ENCODE measurements at regions not wholly inside any gene's neighbourhood (a gene's known extent, or its start where the extent isn't known, plus 50 kb on each side); places are given as distances from the start of the nearest gene placed in this dataset.

GRCh38 chr13:108360139-108360538 is 90.6 kb downstream of the TNFSF13B start:
- POLR2A ChIA-PET: no interaction called here
- DNase-seq: no peak

GRCh38 chr13:108361769-108362168 is 92.3 kb downstream of the TNFSF13B start:
- Mint-ChIP-seq H3K36me3 (no peaks in the 10 kb centered on the region), H3K4me1 (peaks cover 0 to 9% (median 0%) of the 10 kb centered on the region in 7 donors), H3K27me3 (peaks cover 0 to 15% (median 7%) of the 10 kb centered on the region in 5 donors), H3K4me3 (no peak overlapping the region), H3K27ac (no peak overlapping the region), H3K9me3 (no peaks in the 10 kb centered on the region)
- Histone ChIP-seq H3K4me3 (ENCODE audit: low read length) (no peak overlapping the region), H3K36me3 (ENCODE audit: control insufficient read depth in 2 of 3, insufficient read depth in 3 of 3, low read length in 3 of 3) (no peaks in the 10 kb centered on the region), H3K4me1 (ENCODE audit: control insufficient read depth in 2 of 2, insufficient read depth in 2 of 2, low read length in 2 of 2) (no peaks in the 10 kb centered on the region), H3K27me3 (ENCODE audit: control insufficient read depth in 2 of 2, insufficient read depth in 2 of 2, low read length in 2 of 2) (no peaks in the 10 kb centered on the region), H3K9me3 (ENCODE audit: control insufficient read depth in 2 of 3, low read length in 3 of 3) (no peaks in the 10 kb centered on the region), H3K27ac (ENCODE audit: low read depth, low read length) (no peak overlapping the region)
- ATAC-seq (no peak), DNase-seq (no peak)
- ChIA-PET POLR2A (interaction anchor here (0.6 kb wide), 1 partner anchor 13 kb away, joined by 3 read pairs; no protein-coding TSS in a partner anchor), CTCF (no interaction called here)
- intact Hi-C loops (cut with micrococcal nuclease): no loop called here

More at GRCh38 chr13:108360139-108360538, 90.6 kb downstream of the TNFSF13B start:
- Mint-ChIP-seq H3K27me3 (peaks cover 0 to 20% (median 8%) of the 10 kb centered on the region in 5 donors), H3K36me3 (no peaks in the 10 kb centered on the region), H3K9me3 (no peaks in the 10 kb centered on the region), H3K4me1 (peaks cover 0 to 8% (median 0%) of the 10 kb centered on the region in 7 donors), H3K27ac (no peak overlapping the region), H3K4me3 (no peak overlapping the region)
- no peak overlapping the region for H3K27ac ChIP-seq (ENCODE audit: low read depth, low read length)
- CTCF ChIA-PET: no interaction called here
- no peaks in the 10 kb centered on the region for H3K4me1 ChIP-seq (ENCODE audit: control insufficient read depth in 2 of 2, insufficient read depth in 2 of 2, low read length in 2 of 2)
- no peaks in the 10 kb centered on the region for H3K9me3 ChIP-seq (ENCODE audit: control insufficient read depth in 2 of 3, low read length in 3 of 3)
- H3K4me3 ChIP-seq (ENCODE audit: low read length): no peak overlapping the region
- H3K36me3 ChIP-seq (ENCODE audit: control insufficient read depth in 2 of 3, insufficient read depth in 3 of 3, low read length in 3 of 3): no peaks in the 10 kb centered on the region
- ATAC-seq: no peak
- intact Hi-C loops (cut with micrococcal nuclease): no loop called here
- H3K27me3 ChIP-seq (ENCODE audit: control insufficient read depth in 2 of 2, insufficient read depth in 2 of 2, low read length in 2 of 2): no peaks in the 10 kb centered on the region

- ChIA-PET POLR2A (interaction anchor here (0.6 kb wide), 1 partner anchor 397 kb away, joined by 3 read pairs; no protein-coding TSS in a partner anchor), CTCF (interaction anchor here (1.3 kb wide), 1 partner anchor 145 kb away, joined by 3 read pairs; no protein-coding TSS in a partner anchor)
- no peak overlapping the region for H3K27ac Mint-ChIP-seq
- DNase-seq (no peak), ATAC-seq (no peak)
- Histone ChIP-seq H3K4me3 (ENCODE audit: low read length) (no peak overlapping the region), H3K27me3 (ENCODE audit: control insufficient read depth in 2 of 2, insufficient read depth in 2 of 2, low read length in 2 of 2) (no peaks in the 10 kb centered on the region), H3K4me1 (ENCODE audit: control insufficient read depth in 2 of 2, insufficient read depth in 2 of 2, low read length in 2 of 2) (no peaks in the 10 kb centered on the region), H3K9me3 (ENCODE audit: control insufficient read depth in 2 of 3, low read length in 3 of 3) (no peaks in the 10 kb centered on the region), H3K27ac (ENCODE audit: low read depth, low read length) (no peak overlapping the region), H3K36me3 (ENCODE audit: control insufficient read depth in 2 of 3, insufficient read depth in 3 of 3, low read length in 3 of 3) (no peaks in the 10 kb centered on the region)
- peaks cover 0 to 2% (median 0%) of the 10 kb centered on the region in 5 donors for H3K36me3 Mint-ChIP-seq
- peaks cover 0 to 9% (median 0%) of the 10 kb centered on the region in 7 donors for H3K4me1 Mint-ChIP-seq
- intact Hi-C loops (cut with micrococcal nuclease): no loop called here
- peaks cover 0 to 17% (median 7%) of the 10 kb centered on the region in 5 donors for H3K27me3 Mint-ChIP-seq
- no peak overlapping the region for H3K4me3 Mint-ChIP-seq
- H3K9me3 Mint-ChIP-seq: peaks cover 0 to 3% (median 1%) of the 10 kb centered on the region in 11 donors
Measured at GRCh38 chr13:108363666-108364065, 94.1 kb downstream of the TNFSF13B start.

GRCh38 chr13:108365255-108365654 is 95.7 kb downstream of the TNFSF13B start:
- ATAC-seq (no peak), DNase-seq (no peak)
- intact Hi-C loops (cut with micrococcal nuclease): no loop called here
- H3K9me3 ChIP-seq (ENCODE audit: control insufficient read depth in 2 of 3, low read length in 3 of 3): no peaks in the 10 kb centered on the region
- peaks cover 0 to 4% (median 0%) of the 10 kb centered on the region in 5 donors for H3K36me3 Mint-ChIP-seq
- H3K27ac Mint-ChIP-seq: peak overlapping the region in 1 of 9 donors; percentile 20
- H3K9me3 Mint-ChIP-seq: peaks cover 0 to 6% (median 3%) of the 10 kb centered on the region in 11 donors
- H3K27me3 Mint-ChIP-seq: peaks cover 0 to 19% (median 7%) of the 10 kb centered on the region in 5 donors
- H3K36me3 ChIP-seq (ENCODE audit: control insufficient read depth in 2 of 3, insufficient read depth in 3 of 3, low read length in 3 of 3): no peaks in the 10 kb centered on the region
- H3K4me1 ChIP-seq (ENCODE audit: control insufficient read depth in 2 of 2, insufficient read depth in 2 of 2, low read length in 2 of 2): no peaks in the 10 kb centered on the region
- ChIA-PET CTCF (no interaction called here), POLR2A (no interaction called here)
- H3K4me1 Mint-ChIP-seq: peaks cover 0 to 9% (median 0%) of the 10 kb centered on the region in 7 donors
- H3K4me3 ChIP-seq (ENCODE audit: low read length): no peak overlapping the region
- H3K27ac ChIP-seq (ENCODE audit: low read depth, low read length): no peak overlapping the region
- no peaks in the 10 kb centered on the region for H3K27me3 ChIP-seq (ENCODE audit: control insufficient read depth in 2 of 2, insufficient read depth in 2 of 2, low read length in 2 of 2)
- no peak overlapping the region for H3K4me3 Mint-ChIP-seq

- H3K4me3 Mint-ChIP-seq: no peak overlapping the region
- peaks cover 0 to 13% (median 0%) of the 10 kb centered on the region in 5 donors for H3K27me3 Mint-ChIP-seq
- ChIA-PET POLR2A (no interaction called here), CTCF (no interaction called here)
- H3K27ac Mint-ChIP-seq: no peak overlapping the region
- Histone ChIP-seq H3K9me3 (ENCODE audit: control insufficient read depth in 2 of 3, low read length in 3 of 3) (no peaks in the 10 kb centered on the region), H3K4me3 (ENCODE audit: low read length) (no peak overlapping the region), H3K4me1 (ENCODE audit: control insufficient read depth in 2 of 2, insufficient read depth in 2 of 2, low read length in 2 of 2) (no peaks in the 10 kb centered on the region), H3K36me3 (ENCODE audit: control insufficient read depth in 2 of 3, insufficient read depth in 3 of 3, low read length in 3 of 3) (no peaks in the 10 kb centered on the region), H3K27ac (ENCODE audit: low read depth, low read length) (no peak overlapping the region), H3K27me3 (ENCODE audit: control insufficient read depth in 2 of 2, insufficient read depth in 2 of 2, low read length in 2 of 2) (no peaks in the 10 kb centered on the region)
- ATAC-seq (peak; percentile 22), DNase-seq (no peak)
- H3K4me1 Mint-ChIP-seq: peaks cover 0 to 9% (median 0%) of the 10 kb centered on the region in 7 donors
- intact Hi-C loops (cut with micrococcal nuclease): no loop called here
- peaks cover 0 to 5% (median 3%) of the 10 kb centered on the region in 5 donors for H3K36me3 Mint-ChIP-seq
- peaks cover 0 to 27% (median 5%) of the 10 kb centered on the region in 11 donors for H3K9me3 Mint-ChIP-seq
Measured at GRCh38 chr13:108368250-108368905, 98.9 kb downstream of the TNFSF13B start.

GRCh38 chr13:108369412-108369811 is 99.9 kb downstream of the TNFSF13B start:
- no peak for DNase-seq
- POLR2A ChIA-PET: no interaction called here
- intact Hi-C loops (cut with micrococcal nuclease): no loop called here
- CTCF ChIA-PET: no interaction called here
- H3K36me3 ChIP-seq (ENCODE audit: control insufficient read depth in 2 of 3, insufficient read depth in 3 of 3, low read length in 3 of 3): no peaks in the 10 kb centered on the region
- Mint-ChIP-seq H3K9me3 (peaks cover 0 to 27% (median 5%) of the 10 kb centered on the region in 11 donors), H3K4me3 (no peak overlapping the region), H3K27me3 (peaks cover 0 to 9% (median 0%) of the 10 kb centered on the region in 5 donors), H3K4me1 (peaks cover 0 to 8% (median 0%) of the 10 kb centered on the region in 7 donors), H3K27ac (no peak overlapping the region), H3K36me3 (peaks cover 0 to 5% (median 3%) of the 10 kb centered on the region in 5 donors)
- no peak for ATAC-seq
- no peak overlapping the region for H3K4me3 ChIP-seq (ENCODE audit: low read length)
- no peaks in the 10 kb centered on the region for H3K27me3 ChIP-seq (ENCODE audit: control insufficient read depth in 2 of 2, insufficient read depth in 2 of 2, low read length in 2 of 2)
- no peak overlapping the region for H3K27ac ChIP-seq (ENCODE audit: low read depth, low read length)
- H3K9me3 ChIP-seq (ENCODE audit: control insufficient read depth in 2 of 3, low read length in 3 of 3): no peaks in the 10 kb centered on the region
- no peaks in the 10 kb centered on the region for H3K4me1 ChIP-seq (ENCODE audit: control insufficient read depth in 2 of 2, insufficient read depth in 2 of 2, low read length in 2 of 2)
